Caki2 (cell line): ENCODE measurements at regions not wholly inside any gene's neighbourhood (a gene's known extent, or its start where the extent isn't known, plus 50 kb on each side); places are given as distances from the start of the nearest gene placed in this dataset.

ENCODE experiments used
- DNase-seq: peaks from one replicate; pipeline ENCODE4 v3.0.0-alpha.2; 2015; ENCODE audit warnings: low read depth
- in situ Hi-C: cut with HindIII; loops from 2 replicates; pipeline ENCODE4 v1.10.0; 2016; ENCODE audit warnings: low sequenced_read_pairs, low pct_unique_long_range_greater_than_20kb, mixed read lengths

DNA sequence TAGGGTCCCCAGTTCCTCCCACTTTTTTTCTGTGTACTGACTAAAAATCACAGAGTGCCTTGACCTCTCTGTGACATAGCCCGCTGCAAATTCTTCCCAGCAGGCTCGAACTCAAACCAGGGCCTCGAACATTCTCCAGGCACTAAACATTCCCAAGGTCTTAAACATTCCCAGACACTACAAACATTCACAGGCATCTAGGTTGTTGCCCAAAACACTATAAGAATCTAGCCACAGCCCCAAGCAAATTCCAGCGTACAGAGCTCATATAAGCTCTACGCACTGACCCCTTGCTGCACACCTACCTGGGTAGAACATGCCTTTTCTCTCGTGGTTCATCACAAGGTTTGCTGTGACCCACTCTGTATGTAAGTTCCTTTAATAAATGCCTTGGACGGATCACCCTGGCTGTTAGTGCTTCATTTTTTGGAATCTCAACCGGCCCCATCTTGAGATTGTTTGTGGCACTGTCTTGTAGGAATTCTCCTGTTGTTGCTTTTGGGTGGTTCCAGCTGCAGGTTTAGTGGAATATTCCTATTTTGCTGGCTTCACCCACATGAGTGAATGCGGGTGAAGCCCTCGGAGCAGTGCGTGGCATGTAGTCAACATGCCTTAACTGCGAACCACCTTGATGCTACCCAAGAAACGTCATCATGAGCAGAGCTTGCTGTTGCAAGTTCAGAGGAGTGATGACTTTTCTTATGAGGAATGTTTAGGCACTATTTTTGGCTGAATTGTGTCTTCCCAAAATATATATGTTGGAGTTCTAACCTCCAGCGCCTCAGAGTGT is 230.0 kb downstream of the HS3ST1 start:
- no peak for DNase-seq
- in situ Hi-C loops, result no loop called here

DNA sequence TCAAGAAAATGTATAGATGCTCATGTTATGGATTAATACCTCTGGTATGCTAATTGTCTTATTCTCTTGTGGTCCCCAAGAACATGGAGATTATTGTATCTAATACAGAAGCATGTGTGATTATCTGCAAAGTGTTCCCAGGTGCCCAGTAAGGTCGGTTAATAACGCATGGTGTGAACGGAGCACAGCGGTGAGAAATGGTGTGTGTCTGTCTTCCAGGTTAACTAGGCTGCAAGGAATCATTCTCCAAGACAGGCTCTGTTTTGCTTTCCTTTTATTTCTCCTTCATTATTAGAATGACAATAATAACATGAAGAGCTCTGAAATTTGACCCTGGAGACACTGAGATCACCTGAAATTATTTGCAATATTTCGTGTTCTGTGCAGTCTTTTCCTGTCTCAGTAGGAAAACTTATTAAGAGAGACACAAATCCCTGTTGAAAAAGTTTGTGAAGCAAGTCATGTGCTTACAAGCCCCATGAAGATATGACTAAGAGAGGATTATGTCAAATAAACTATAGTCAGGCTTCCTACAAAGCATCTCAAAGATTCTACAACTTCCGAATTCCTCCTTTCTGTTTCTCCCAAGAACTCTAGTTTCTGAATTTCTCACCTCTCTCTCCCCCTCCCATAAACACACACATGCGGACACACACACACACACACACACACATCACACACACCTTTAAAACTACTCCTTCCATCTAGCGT is 230.9 kb downstream of the HS3ST1 start:
- DNase-seq, result no peak
- in situ Hi-C loops, result no loop called here

- DNase-seq, result no peak
- in situ Hi-C loops, result no loop called here
Measured at GRCh38 chr4:11196927-11197522, 231.7 kb downstream of the HS3ST1 start.

- in situ Hi-C loops, result no loop called here
- no peak for DNase-seq
Measured at GRCh38 chr4:11194431-11194830, 234.3 kb downstream of the HS3ST1 start.

- in situ Hi-C loops, result no loop called here
- no peak for DNase-seq
Measured at GRCh38 chr4:11189756-11190155, 238.9 kb downstream of the HS3ST1 start.

GRCh38 chr4:11183356-11183740 is 245.3 kb downstream of the HS3ST1 start:
- DNase-seq, result no peak
- in situ Hi-C loops, result no loop called here

DNA sequence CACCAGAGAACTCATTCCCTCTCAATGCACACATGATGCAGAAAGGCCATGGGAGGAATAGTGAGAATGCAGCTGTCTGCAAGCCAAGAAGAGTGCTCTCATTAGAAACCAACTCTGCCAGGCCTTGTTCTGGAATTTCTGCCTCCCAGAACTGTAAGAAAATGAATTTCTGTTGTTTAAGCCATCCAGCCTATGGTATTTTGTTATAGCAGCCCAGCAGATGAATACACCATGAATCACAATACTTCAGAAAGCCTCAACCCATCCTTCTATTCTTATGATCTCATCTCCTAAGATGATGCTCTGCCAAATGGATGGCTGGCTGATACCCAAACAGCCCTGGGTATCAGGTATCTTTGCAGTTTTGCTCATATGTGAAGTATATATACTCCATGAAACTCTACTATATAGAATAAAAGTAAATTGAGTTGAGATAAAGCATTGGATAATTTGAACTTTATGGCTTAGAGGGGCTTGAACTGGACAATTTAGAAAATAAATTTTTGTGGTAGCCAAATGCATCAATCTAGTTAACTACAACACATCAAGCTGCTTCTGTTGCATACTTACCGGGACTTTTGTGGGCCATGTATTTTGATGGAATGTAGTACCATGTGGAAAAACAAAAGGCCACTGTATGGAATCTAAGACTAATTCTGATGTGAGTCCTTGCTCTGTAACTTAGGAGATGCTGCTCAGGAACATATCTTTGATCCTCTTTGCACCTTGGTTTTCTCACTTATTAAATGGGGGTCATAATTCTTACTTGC is 245.9 kb downstream of the HS3ST1 start:
- no peak for DNase-seq
- in situ Hi-C loops, result no loop called here

- DNase-seq, result no peak
- in situ Hi-C loops, result no loop called here
Measured at GRCh38 chr4:11182031-11182430, 246.7 kb downstream of the HS3ST1 start.

- in situ Hi-C loops, result no loop called here
- DNase-seq, result no peak
Measured at GRCh38 chr4:11179796-11180195, 248.9 kb downstream of the HS3ST1 start.

- in situ Hi-C loops, result no loop called here
- no peak for DNase-seq
Measured at GRCh38 chr4:11178433-11178832, 250.3 kb downstream of the HS3ST1 start.

- in situ Hi-C loops, result no loop called here
- DNase-seq, result no peak
Measured at GRCh38 chr4:11175374-11175773, 253.3 kb downstream of the HS3ST1 start.

DNA sequence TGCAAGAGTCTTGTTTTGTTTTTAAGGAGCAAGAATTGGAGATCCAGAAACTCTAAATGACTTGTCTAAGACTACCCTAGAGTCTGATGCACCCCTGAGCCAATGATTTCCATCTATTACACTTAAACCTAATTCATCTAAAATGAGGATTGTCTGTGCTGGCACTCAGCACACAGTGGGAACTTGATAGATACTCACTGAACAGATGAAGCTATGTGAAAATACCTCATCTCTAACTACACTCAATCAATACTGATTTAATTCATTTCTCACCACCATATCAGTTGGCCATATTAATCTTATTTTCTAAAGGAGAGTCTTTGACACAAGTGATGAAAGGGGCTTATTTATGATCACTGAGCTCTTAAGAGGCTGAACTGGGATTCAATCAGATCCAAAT is 262.1 kb downstream of the HS3ST1 start:
- in situ Hi-C loops, result no loop called here
- no peak for DNase-seq

- in situ Hi-C loops, result no loop called here
- no peak for DNase-seq
Measured at GRCh38 chr4:11166034-11166433, 262.7 kb downstream of the HS3ST1 start.

GRCh38 chr4:11165052-11165451 is 263.6 kb downstream of the HS3ST1 start:
- in situ Hi-C loops, result no loop called here
- no peak for DNase-seq

DNA sequence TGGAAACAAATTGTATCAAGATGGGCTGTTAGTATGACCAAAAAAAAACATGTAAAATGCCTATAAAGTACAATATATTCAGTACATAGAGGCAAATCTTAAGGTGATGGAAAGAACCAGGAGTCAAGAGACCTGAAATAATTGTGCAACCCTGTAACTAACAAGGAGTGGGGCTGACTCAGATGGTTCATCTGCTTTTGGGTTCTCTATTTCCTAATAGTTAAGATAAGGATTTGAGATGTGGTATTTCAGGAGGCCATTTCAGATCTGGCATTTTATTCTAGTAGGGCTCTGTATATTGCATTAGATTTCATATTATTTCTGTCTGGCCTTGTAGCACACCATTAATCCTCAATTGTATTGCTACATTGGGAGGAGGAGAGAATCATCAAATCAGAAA is 268.4 kb downstream of the HS3ST1 start:
- DNase-seq, result no peak
- in situ Hi-C loops, result no loop called here

- DNase-seq, result no peak
- in situ Hi-C loops, result no loop called here
Measured at GRCh38 chr4:11158971-11159370, 269.7 kb downstream of the HS3ST1 start.

DNA sequence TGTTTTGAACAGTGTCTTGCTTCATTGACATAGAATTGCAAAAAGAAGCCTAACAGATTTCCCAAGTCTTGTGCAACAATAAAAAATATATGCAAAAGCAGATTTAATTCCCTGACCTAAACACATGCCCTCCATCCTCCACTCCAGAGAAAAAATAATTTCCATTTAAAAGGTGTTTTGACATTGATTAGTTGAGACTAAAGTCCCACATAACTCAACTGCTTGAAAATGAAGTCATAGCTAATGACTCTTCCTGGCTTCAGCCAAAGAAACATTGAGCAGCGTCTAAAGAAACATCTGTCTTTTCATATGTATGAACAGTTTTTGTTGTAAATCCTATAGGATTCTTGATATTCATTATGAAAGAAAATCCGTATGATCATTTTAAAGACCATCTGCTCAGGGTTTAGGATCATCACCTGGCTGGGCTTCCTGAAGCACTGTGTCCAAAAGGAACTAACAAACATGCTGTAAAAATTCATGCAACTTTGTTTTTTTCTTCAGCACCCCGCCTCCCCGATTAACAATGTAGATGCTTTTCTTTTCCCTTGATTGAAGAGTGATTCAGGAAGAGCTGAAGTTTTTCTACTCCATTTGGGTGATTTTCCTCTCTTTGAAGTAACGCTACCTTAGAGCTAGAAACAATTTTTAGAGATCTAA is 273.4 kb downstream of the HS3ST1 start:
- in situ Hi-C loops, result no loop called here
- DNase-seq, result no peak

DNA sequence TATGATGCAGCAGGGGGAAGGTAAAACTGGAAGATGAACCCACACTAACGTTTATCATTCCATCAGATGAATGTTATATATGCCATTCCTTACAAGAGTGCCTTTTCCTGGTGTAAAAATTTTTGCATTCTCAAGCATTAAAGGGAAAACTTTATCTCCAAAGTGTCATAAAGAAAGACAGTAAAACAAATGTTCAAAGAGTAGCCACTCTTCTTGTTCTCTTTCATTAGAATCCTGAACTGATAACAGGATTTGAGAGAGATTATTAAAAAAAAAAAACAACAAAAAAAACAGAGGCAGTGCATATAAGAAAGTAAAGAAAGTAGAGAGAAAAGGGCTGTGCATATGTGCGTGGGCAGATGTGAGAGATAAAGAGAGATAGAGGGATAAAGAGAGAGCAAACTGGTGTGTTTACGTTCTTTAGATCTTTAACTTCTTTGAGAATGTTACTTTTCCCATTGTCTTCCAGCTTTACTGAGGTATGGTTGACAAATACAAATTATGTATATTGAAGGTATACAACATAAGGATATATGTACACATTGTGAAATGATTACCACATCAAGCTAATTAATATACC is 275.4 kb downstream of the HS3ST1 start:
- in situ Hi-C loops, result no loop called here

More for the DNA sequence above, 275.4 kb downstream of the HS3ST1 start:
- DNase-seq, result no peak
